ENCODE measurements at regions not wholly inside any gene's neighbourhood (a gene's known extent, or its start where the extent isn't known, plus 50 kb on each side); places are given as distances from the start of the nearest gene placed in this dataset.

DNA sequence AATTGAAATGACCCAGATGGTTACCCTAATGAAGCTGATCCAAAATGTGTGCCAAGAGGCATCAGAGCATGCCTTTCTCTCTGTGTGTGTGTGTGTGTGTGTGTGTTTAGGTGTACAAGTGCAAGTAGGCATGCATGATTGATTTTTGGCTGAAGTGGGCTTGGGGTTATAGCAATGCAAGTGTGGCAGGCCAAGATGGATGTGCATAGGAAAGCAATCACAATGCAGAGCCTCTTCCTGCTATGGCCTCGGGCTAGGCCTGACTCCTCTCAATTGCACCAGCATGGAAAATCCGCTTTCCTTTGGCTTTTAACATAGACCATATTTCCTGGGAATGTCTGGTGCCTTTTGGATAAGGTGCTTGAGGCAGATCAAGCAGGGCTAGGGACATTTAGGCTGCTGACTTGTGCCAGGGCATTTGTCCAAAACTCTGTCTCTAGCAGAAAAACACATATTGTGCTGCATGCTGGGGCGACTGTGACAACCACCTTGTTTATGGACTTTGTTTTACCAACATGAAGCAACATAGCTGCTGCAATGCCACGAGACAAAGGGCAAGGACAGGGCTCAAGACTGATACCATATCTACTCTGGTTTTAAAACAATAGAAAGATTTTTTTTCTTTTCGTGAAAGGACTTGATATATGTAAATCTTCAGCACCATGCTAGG is 395.7 kb downstream of the RAPGEF2 start:
- Histone ChIP-seq H3K4me1 (no peaks in the 10 kb centered on the region), H3K9me3 (no peaks in the 10 kb centered on the region), H3K4me3 (no peak overlapping the region), H3K36me3 (ENCODE audit: insufficient read depth in 1 of 2, low read depth in 1 of 2) (no peaks in the 10 kb centered on the region), H3K27me3 (ENCODE audit: insufficient read depth in 3 of 3, low read length in 2 of 3) (no peaks in the 10 kb centered on the region), H3K27ac (no peak overlapping the region)
- TF ChIP-seq, protein P1, sequence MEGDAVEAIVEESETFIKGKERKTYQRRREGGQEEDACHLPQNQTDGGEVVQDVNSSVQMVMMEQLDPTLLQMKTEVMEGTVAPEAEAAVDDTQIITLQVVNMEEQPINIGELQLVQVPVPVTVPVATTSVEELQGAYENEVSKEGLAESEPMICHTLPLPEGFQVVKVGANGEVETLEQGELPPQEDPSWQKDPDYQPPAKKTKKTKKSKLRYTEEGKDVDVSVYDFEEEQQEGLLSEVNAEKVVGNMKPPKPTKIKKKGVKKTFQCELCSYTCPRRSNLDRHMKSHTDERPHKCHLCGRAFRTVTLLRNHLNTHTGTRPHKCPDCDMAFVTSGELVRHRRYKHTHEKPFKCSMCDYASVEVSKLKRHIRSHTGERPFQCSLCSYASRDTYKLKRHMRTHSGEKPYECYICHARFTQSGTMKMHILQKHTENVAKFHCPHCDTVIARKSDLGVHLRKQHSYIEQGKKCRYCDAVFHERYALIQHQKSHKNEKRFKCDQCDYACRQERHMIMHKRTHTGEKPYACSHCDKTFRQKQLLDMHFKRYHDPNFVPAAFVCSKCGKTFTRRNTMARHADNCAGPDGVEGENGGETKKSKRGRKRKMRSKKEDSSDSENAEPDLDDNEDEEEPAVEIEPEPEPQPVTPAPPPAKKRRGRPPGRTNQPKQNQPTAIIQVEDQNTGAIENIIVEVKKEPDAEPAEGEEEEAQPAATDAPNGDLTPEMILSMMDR (IDR thresholded peaks at IDR 0.05) = no peak
- ATAC-seq (no peak), DNase-seq (no peak)
- intact Hi-C loops (cut with DNase I) = no loop called here
- WGBS, 3 donors = 43 to 66% (median 60%) methylated on average over 5 of the region's 5 CpGs

DNA sequence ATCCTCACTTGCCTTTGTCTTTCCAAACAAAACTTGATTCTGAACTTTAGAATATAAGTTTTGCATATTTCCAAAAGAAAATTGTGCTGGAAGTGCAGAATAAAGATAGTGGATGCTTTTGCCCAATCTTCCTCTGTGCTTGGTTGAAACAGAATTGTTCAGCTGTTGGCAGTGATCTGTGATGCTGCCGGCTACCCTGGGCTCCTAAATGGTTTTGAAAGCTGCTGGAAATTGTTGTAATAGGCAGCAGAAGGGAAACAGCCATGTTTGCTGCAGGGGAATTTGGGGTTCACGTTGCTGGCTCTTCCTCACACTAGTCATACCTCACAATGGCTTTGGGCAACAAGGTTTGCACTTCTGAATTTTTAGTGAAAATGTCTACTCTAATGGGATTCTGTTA is 398.0 kb downstream of the RAPGEF2 start:
- H3K27me3 ChIP-seq (ENCODE audit: insufficient read depth in 3 of 3, low read length in 2 of 3) = peaks cover 0 to under 1% (median 0%) of the 10 kb centered on the region in 3 donors
- H3K36me3 ChIP-seq (ENCODE audit: insufficient read depth in 1 of 2, low read depth in 1 of 2) = no peaks in the 10 kb centered on the region
- TF ChIP-seq, protein P1 (IDR thresholded peaks at IDR 0.05) = no peak
- no peak overlapping the region for H3K4me3 ChIP-seq
- intact Hi-C loops (cut with DNase I) = no loop called here
- WGBS, 3 donors = 31 to 40% (median 37%) methylated on average over 2 of the region's 2 CpGs
- H3K27ac ChIP-seq = no peak overlapping the region
- no peak for ATAC-seq
- H3K9me3 ChIP-seq = no peaks in the 10 kb centered on the region
- no peak for DNase-seq
- no peaks in the 10 kb centered on the region for H3K4me1 ChIP-seq

DNA sequence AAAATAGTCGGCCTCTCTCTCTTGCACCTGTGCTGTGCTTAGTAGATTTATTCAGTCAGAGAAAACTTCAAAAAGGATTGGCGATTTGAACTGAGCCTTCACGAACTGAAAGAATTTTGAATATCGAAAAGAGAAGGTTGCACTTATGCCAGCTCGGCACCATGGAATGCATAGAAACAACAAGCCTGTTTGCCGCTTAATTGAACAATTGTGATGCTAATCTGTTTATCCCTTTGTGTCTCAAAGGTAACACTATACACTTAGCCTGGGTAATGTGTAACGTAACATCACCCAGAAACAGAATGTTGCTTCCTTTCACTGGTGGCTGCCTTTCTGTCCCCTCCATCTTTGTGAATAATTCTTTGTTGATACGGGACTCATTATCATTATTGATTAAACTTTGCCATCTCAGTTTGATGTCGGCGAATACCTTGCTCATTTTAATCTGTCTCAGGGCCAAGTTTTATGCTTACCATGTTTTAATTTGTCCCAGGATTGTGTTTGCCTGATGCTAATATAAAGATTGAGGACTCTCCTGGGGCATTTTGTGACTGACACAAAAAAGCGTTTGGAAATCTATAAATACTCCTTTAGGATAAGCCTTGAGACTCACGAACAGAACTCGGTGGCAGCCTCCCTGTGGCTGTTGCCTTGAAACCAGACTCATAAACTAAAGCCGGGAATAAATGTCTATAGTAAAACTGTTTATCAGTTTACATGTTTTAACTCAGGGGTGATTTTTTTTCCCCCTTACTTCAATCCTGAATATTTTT is 400.5 kb downstream of the RAPGEF2 start:
- Histone ChIP-seq H3K36me3 (ENCODE audit: insufficient read depth in 1 of 2, low read depth in 1 of 2) (no peaks in the 10 kb centered on the region), H3K4me1 (no peaks in the 10 kb centered on the region), H3K9me3 (no peaks in the 10 kb centered on the region), H3K27ac (no peak overlapping the region), H3K4me3 (no peak overlapping the region), H3K27me3 (ENCODE audit: insufficient read depth in 3 of 3, low read length in 2 of 3) (peaks cover 0 to 14% (median 0%) of the 10 kb centered on the region in 3 donors)
- intact Hi-C loops (cut with DNase I) = no loop called here
- TF ChIP-seq, protein P1 (IDR thresholded peaks at IDR 0.05) = no peak
- ATAC-seq (no peak), DNase-seq (no peak)
- WGBS, 3 donors = 51 to 58% (median 57%) methylated on average over 14 of the region's 14 CpGs

DNA sequence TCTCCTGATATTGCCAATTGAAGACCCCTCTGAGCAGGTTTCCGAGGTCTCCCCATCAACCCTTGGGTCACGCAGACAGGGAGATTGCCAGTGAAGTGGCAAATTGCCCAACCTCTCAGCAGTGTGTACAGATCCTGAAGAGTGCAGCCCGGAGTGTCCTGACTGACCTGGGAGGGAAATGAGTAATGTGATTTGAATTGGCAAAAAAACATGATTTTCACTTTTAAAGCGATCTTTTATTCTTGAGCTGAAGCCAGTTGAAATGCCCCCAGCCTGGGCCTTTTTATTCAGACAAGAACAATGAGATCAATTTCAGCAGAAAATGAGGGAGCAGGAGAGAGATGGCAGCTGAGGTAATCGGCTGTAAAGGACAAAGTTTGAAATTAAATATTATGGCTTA is 401.8 kb downstream of the RAPGEF2 start:
- Histone ChIP-seq H3K4me3 (no peak overlapping the region), H3K27ac (no peak overlapping the region), H3K9me3 (no peaks in the 10 kb centered on the region), H3K4me1 (no peaks in the 10 kb centered on the region), H3K36me3 (ENCODE audit: insufficient read depth in 1 of 2, low read depth in 1 of 2) (no peaks in the 10 kb centered on the region), H3K27me3 (ENCODE audit: insufficient read depth in 3 of 3, low read length in 2 of 3) (peaks cover 0 to 14% (median 0%) of the 10 kb centered on the region in 3 donors)
- ATAC-seq (no peak), DNase-seq (no peak)
- 18 to 38% (median 22%) methylated on average over 5 of the region's 5 CpGs for WGBS, 3 donors
- TF ChIP-seq, protein P1 (IDR thresholded peaks at IDR 0.05) = no peak
- intact Hi-C loops (cut with DNase I) = no loop called here
